ENCODE measurements at regions not wholly inside any gene's neighbourhood (a gene's known extent, or its start where the extent isn't known, plus 50 kb on each side); places are given as distances from the start of the nearest gene placed in this dataset.
"Not testable (repeated sequence)": the region's sequence is repeated elsewhere in the genome, so short reads cannot be mapped to it uniquely, and the experiment has no call there.

GRCh38 chr2:8501061-8501720, 180.7 kb upstream of the ID2 start:
- Histone ChIP-seq H3K4me1 (ENCODE audit: control insufficient read depth, insufficient read depth, low read length) (peaks cover 11% of the 10 kb centered on the region), H3K27me3 (ENCODE audit: control insufficient read depth, insufficient read depth, low read length) (no peaks in the 10 kb centered on the region), H3K27ac (ENCODE audit: low read length) (no peak overlapping the region), H3K9me3 (replicated peaks; ENCODE audit: control insufficient read depth, low read depth, low read length) (no peaks in the 10 kb centered on the region), H3K4me3 (ENCODE audit: low read length) (no peak overlapping the region), H3K36me3 (ENCODE audit: control insufficient read depth, insufficient read depth, low read length) (no peaks in the 10 kb centered on the region)
- WGBS (ENCODE audit: insufficient coverage): 76% methylated on average over 4 of the region's 7 CpGs
- DNase-seq: no peak

DNA sequence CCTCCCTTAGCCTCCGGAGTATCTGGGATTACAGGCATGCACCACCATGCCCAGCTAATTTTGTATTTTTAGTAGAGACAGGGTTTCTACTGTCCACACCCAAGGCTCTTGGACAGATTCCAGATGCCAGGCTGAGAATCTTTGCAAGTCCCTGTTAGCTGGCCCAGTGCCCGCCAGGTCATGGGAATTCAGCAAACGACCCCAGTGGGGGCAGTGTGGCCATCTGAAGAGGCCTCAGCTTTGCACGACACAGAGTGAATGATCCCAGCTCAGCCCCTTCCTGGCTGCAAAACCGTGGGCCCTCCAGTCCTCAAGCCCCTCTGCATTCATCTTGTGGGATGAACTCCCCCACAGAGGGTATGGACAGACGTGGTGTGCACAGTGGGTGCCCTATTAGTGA, 179.5 kb upstream of the ID2 start:
- 60% methylated on average over 4 of the region's 6 CpGs for WGBS (ENCODE audit: insufficient coverage)
- DNase-seq: no peak

GRCh38 chr2:8505311-8505920, 176.4 kb upstream of the ID2 start:
- H3K36me3 ChIP-seq (ENCODE audit: control insufficient read depth, insufficient read depth, low read length): no peaks in the 10 kb centered on the region
- DNase-seq: no peak
- no peak overlapping the region for H3K4me3 ChIP-seq (ENCODE audit: low read length)
- peaks cover 3% of the 10 kb centered on the region for H3K9me3 ChIP-seq (replicated peaks; ENCODE audit: control insufficient read depth, low read depth, low read length)
- no peaks in the 10 kb centered on the region for H3K27me3 ChIP-seq (ENCODE audit: control insufficient read depth, insufficient read depth, low read length)
- 33% methylated on average over 1 of the region's 10 CpGs for whole genome bisulfite sequencing (ENCODE audit: insufficient coverage)
- peaks cover 11% of the 10 kb centered on the region for H3K4me1 ChIP-seq (ENCODE audit: control insufficient read depth, insufficient read depth, low read length)
- no peak overlapping the region for H3K27ac ChIP-seq (ENCODE audit: low read length)

More for the DNA sequence above, 179.5 kb upstream of the ID2 start:
- Histone ChIP-seq H3K4me1 (ENCODE audit: control insufficient read depth, insufficient read depth, low read length) (peaks cover 11% of the 10 kb centered on the region), H3K9me3 (replicated peaks; ENCODE audit: control insufficient read depth, low read depth, low read length) (no peaks in the 10 kb centered on the region), H3K36me3 (ENCODE audit: control insufficient read depth, insufficient read depth, low read length) (no peaks in the 10 kb centered on the region), H3K4me3 (ENCODE audit: low read length) (no peak overlapping the region), H3K27ac (ENCODE audit: low read length) (no peak overlapping the region), H3K27me3 (ENCODE audit: control insufficient read depth, insufficient read depth, low read length) (no peaks in the 10 kb centered on the region)

GRCh38 chr2:8506746-8507145, 175.1 kb upstream of the ID2 start:
- WGBS (ENCODE audit: insufficient coverage): 81% methylated on average over 3 of the region's 7 CpGs
- H3K4me3 ChIP-seq (ENCODE audit: low read length): no peak overlapping the region
- H3K27me3 ChIP-seq (ENCODE audit: control insufficient read depth, insufficient read depth, low read length): no peaks in the 10 kb centered on the region
- no peak overlapping the region for H3K27ac ChIP-seq (ENCODE audit: low read length)
- H3K36me3 ChIP-seq (ENCODE audit: control insufficient read depth, insufficient read depth, low read length): no peaks in the 10 kb centered on the region
- H3K4me1 ChIP-seq (ENCODE audit: control insufficient read depth, insufficient read depth, low read length): peaks cover 6% of the 10 kb centered on the region
- H3K9me3 ChIP-seq (replicated peaks; ENCODE audit: control insufficient read depth, low read depth, low read length): peaks cover 3% of the 10 kb centered on the region
- no peak for DNase-seq

- H3K9me3 ChIP-seq (replicated peaks; ENCODE audit: control insufficient read depth, low read depth, low read length): peaks cover 3% of the 10 kb centered on the region
- H3K4me3 ChIP-seq (ENCODE audit: low read length): no peak overlapping the region
- no peak for DNase-seq
- no peak overlapping the region for H3K27ac ChIP-seq (ENCODE audit: low read length)
- peaks cover 3% of the 10 kb centered on the region for H3K4me1 ChIP-seq (ENCODE audit: control insufficient read depth, insufficient read depth, low read length)
- WGBS (ENCODE audit: insufficient coverage): 82% methylated on average over 5 of the region's 5 CpGs
- no peaks in the 10 kb centered on the region for H3K27me3 ChIP-seq (ENCODE audit: control insufficient read depth, insufficient read depth, low read length)
- no peaks in the 10 kb centered on the region for H3K36me3 ChIP-seq (ENCODE audit: control insufficient read depth, insufficient read depth, low read length)
Observed at GRCh38 chr2:8508766-8509165, 173.1 kb upstream of the ID2 start.

- DNase-seq: no peak
- no peaks in the 10 kb centered on the region for H3K27me3 ChIP-seq (ENCODE audit: control insufficient read depth, insufficient read depth, low read length)
- H3K4me3 ChIP-seq (ENCODE audit: low read length): no peak overlapping the region
- no peaks in the 10 kb centered on the region for H3K36me3 ChIP-seq (ENCODE audit: control insufficient read depth, insufficient read depth, low read length)
- H3K9me3 ChIP-seq (replicated peaks; ENCODE audit: control insufficient read depth, low read depth, low read length): peaks cover 7% of the 10 kb centered on the region
- H3K27ac ChIP-seq (ENCODE audit: low read length): no peak overlapping the region
- H3K4me1 ChIP-seq (ENCODE audit: control insufficient read depth, insufficient read depth, low read length): peaks cover under 1% of the 10 kb centered on the region
- WGBS (ENCODE audit: insufficient coverage): no CpG with 5 or more reads among the region's 2 CpGs
Observed at GRCh38 chr2:8509621-8510020, 172.2 kb upstream of the ID2 start.

- H3K4me1 ChIP-seq (ENCODE audit: control insufficient read depth, insufficient read depth, low read length); H3K36me3 ChIP-seq (ENCODE audit: control insufficient read depth, insufficient read depth, low read length); DNase-seq; H3K27me3 ChIP-seq (ENCODE audit: control insufficient read depth, insufficient read depth, low read length); H3K9me3 ChIP-seq (replicated peaks; ENCODE audit: control insufficient read depth, low read depth, low read length); H3K27ac ChIP-seq (ENCODE audit: low read length); H3K4me3 ChIP-seq (ENCODE audit: low read length): not testable (repeated sequence)
- 92% methylated on average over 2 of the region's 4 CpGs for WGBS (ENCODE audit: insufficient coverage)
Observed at GRCh38 chr2:8510055-8510454, 171.8 kb upstream of the ID2 start.

GRCh38 chr2:8510519-8510918, 171.3 kb upstream of the ID2 start:
- no peaks in the 10 kb centered on the region for H3K27me3 ChIP-seq (ENCODE audit: control insufficient read depth, insufficient read depth, low read length)
- H3K9me3 ChIP-seq (replicated peaks; ENCODE audit: control insufficient read depth, low read depth, low read length): peaks cover 7% of the 10 kb centered on the region
- H3K27ac ChIP-seq (ENCODE audit: low read length): no peak overlapping the region
- peaks cover 6% of the 10 kb centered on the region for H3K4me1 ChIP-seq (ENCODE audit: control insufficient read depth, insufficient read depth, low read length)
- DNase-seq: no peak
- WGBS (ENCODE audit: insufficient coverage): 62% methylated on average over 3 of the region's 3 CpGs
- no peaks in the 10 kb centered on the region for H3K36me3 ChIP-seq (ENCODE audit: control insufficient read depth, insufficient read depth, low read length)
- no peak overlapping the region for H3K4me3 ChIP-seq (ENCODE audit: low read length)

- Histone ChIP-seq H3K36me3 (ENCODE audit: control insufficient read depth, insufficient read depth, low read length) (no peaks in the 10 kb centered on the region), H3K27ac (ENCODE audit: low read length) (no peak overlapping the region), H3K4me3 (ENCODE audit: low read length) (no peak overlapping the region), H3K27me3 (ENCODE audit: control insufficient read depth, insufficient read depth, low read length) (no peaks in the 10 kb centered on the region), H3K4me1 (ENCODE audit: control insufficient read depth, insufficient read depth, low read length) (peaks cover 9% of the 10 kb centered on the region), H3K9me3 (replicated peaks; ENCODE audit: control insufficient read depth, low read depth, low read length) (peaks cover 7% of the 10 kb centered on the region)
- 100% methylated on average over 1 of the region's 1 CpG for WGBS (ENCODE audit: insufficient coverage)
- DNase-seq: no peak
Observed at GRCh38 chr2:8511868-8512612, 169.8 kb upstream of the ID2 start.

DNA sequence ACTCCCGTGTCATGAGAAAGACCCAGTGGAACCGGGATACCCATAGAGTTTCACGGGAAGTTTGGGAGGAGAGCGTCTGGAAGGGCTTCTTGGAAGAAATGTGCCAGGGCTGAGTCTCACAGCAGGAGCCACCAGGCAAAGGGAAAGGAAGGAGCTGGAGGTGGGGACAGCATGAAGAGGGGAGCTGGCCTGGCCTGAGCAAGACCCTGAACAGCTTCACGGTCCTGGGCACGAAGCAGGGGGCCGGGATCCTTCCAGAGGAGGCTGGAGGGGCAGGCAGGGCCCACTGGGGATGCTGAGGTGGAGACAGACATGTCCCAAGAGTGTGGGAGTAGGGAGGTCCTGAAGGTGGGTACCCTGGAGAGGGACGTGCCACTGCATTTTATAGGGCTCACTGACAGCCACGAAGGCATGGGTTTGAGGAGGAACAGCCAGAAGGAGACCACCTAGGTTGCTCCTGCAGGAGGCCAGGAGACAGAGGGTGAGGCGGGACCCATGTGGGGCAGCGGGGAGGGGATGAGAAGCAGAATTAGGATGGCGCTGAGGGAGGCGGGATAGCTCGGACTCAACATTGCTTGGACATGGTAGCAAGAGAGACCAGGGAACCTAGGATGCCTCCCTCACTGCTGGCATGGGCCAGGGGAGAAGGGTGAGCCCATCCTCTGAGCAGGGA, 168.1 kb upstream of the ID2 start:
- Histone ChIP-seq H3K4me1 (ENCODE audit: control insufficient read depth, insufficient read depth, low read length) (peaks cover 12% of the 10 kb centered on the region), H3K27ac (ENCODE audit: low read length) (no peak overlapping the region), H3K36me3 (ENCODE audit: control insufficient read depth, insufficient read depth, low read length) (no peaks in the 10 kb centered on the region), H3K9me3 (replicated peaks; ENCODE audit: control insufficient read depth, low read depth, low read length) (peaks cover 4% of the 10 kb centered on the region), H3K4me3 (ENCODE audit: low read length) (no peak overlapping the region), H3K27me3 (ENCODE audit: control insufficient read depth, insufficient read depth, low read length) (no peaks in the 10 kb centered on the region)
- WGBS (ENCODE audit: insufficient coverage): 93% methylated on average over 9 of the region's 14 CpGs
- DNase-seq: no peak

Measured in muscle of leg (tissue), 3 donors.